GM12875 (cell line): ENCODE measurements at regions not wholly inside any gene's neighbourhood (a gene's known extent, or its start where the extent isn't known, plus 50 kb on each side); places are given as distances from the start of the nearest gene placed in this dataset.

Experiments
- H3K4me3 ChIP-seq: one replicate; pipeline ENCODE4 v1.5.1; 2011; ENCODE audit warnings: low read depth, low read length, control low read depth
- CTCF ChIP-seq: IDR thresholded peaks from 2 replicates; pipeline ENCODE4 v1.5.1; 2011; ENCODE audit warnings: low read depth, mild to moderate bottlenecking, control low read depth, inconsistent platforms, low read length, moderate library complexity, borderline replicate concordance; ENCODE audit not compliant: insufficient read depth

- no peak overlapping the region for H3K4me3 ChIP-seq
- no peak for TF ChIP-seq CTCF
Measured at GRCh38 chr18:34591920-34592444, 118.1 kb upstream of the DTNA start.

DNA sequence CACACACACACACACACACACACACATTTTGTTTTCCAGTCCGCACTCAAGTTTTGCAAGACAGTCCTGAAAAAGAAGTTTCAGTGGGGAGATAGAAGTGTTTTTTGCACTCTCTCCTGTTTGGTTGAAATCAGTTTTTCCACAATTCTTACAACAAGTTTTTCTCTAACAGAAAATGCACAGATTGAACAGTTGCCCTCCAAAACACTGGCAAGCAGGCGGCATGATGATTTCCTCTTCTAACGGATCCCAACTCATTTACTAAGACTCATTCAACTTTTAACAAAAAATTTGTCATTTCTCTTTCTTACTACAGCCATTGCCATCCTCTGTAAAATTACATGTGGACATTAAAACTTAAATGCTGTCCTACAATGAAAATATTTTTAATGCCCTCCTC is 117.6 kb upstream of the DTNA start:
- TF ChIP-seq CTCF: no peak
- no peak overlapping the region for H3K4me3 ChIP-seq

DNA sequence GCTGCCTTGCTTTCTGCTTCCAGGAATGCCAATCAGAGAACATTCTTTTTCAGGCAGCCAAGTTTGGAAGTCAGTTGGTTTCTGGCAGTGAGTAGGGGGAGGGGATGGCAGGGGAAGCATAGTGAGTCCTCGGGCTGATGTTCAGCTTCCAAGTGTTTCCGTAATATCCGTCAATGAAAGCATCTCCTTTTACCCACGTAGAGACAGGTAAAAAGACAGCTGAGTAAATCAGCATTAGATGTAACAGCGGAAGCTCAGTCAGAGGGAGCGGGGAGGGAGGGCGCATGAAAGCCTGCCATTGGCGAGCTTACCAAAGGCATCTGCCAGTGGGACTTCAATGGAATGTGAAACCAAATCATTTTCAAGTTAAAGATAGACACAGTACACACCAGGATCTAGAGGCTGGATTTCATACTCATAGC is 117.1 kb upstream of the DTNA start:
- no peak overlapping the region for H3K4me3 ChIP-seq
- TF ChIP-seq CTCF: no peak

DNA sequence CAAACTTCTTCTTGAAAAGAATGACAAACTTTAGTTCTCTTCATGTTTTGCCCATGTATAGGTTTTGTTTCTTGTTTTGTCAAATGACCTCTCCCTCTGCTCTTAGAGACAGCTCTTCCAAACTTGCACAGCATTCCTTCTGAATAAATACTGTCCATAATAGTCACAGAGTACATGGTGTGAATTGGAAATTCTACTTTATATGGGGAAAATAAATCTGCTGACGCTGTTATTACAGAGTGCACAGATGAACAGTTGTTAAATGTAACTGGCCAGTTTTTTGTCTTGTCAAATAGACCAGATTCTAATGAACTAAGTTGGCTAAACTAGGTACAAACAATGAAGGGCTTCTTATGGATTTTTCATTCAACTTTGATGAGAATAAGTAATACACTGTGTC is 115.8 kb upstream of the DTNA start:
- TF ChIP-seq CTCF: no peak
- no peak overlapping the region for H3K4me3 ChIP-seq

- no peak for TF ChIP-seq CTCF
- no peak overlapping the region for H3K4me3 ChIP-seq
Measured at GRCh38 chr18:34595690-34596089, 114.4 kb upstream of the DTNA start.

DNA sequence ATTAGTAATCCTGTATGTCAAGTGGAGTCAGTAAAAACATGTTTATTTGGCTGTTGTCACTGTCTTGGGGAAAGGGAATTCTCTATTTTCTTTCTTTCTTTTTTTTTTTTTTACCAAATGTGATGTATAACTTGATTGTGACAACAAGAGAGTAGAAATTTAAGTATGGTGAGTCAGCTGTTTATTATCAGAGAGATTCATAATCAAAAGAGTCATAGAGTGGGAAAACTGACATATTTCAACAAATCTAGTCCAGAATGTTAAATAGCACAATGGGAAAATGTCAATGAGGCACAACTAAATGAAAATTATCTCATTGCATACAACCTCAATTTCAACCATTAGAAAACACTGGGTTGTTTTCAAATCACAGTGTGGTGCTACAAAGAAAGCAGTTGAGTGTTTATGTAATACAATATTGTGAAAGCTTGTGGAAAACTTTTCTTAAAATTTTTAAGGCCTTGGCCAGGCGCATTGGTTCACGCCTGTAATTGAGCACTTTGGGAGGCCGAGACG is 111.9 kb upstream of the DTNA start:
- TF ChIP-seq CTCF: no peak
- no peak overlapping the region for H3K4me3 ChIP-seq

GRCh38 chr18:34600158-34600557 is 109.9 kb upstream of the DTNA start:
- no peak for TF ChIP-seq CTCF
- H3K4me3 ChIP-seq: no peak overlapping the region
